SH-SY5Y (cell line): ENCODE measurements at regions not wholly inside any gene's neighbourhood (a gene's known extent, or its start where the extent isn't known, plus 50 kb on each side); places are given as distances from the start of the nearest gene placed in this dataset.

Experiments used
- GATA2 ChIP-seq: IDR thresholded peaks from 2 replicates; pipeline ENCODE4 v1.6.1; 2011; ENCODE audit warnings: mild to moderate bottlenecking, low read depth, low read length
- GATA3 ChIP-seq: IDR thresholded peaks from 2 replicates; pipeline ENCODE4 v1.6.1; 2011; ENCODE audit warnings: low read depth, mild to moderate bottlenecking, low read length, moderate library complexity

GRCh38 chr3:192980632-192981031 is 63.0 kb upstream of the MB21D2 start:
- no peak for TF ChIP-seq GATA2
- TF ChIP-seq GATA3 = no peak
